H1 (cell line): ENCODE measurements at regions not wholly inside any gene's neighbourhood (a gene's known extent, or its start where the extent isn't known, plus 50 kb on each side); places are given as distances from the start of the nearest gene placed in this dataset.

Source experiments
- CTCF ChIA-PET: fragments of 300-600 bp; sonication (Branson Sonifier 250); formaldehyde crosslinking; loops from one replicate; lab custom pipeline; 2021; ENCODE audit not compliant: partially characterized antibody; lab: Charles Lee
- POLR2A ChIA-PET: fragments of 300-600 bp; sonication (Branson Sonifier 250); formaldehyde crosslinking; loops from one replicate; lab custom pipeline; 2021; ENCODE audit warnings: inconsistent platforms; ENCODE audit not compliant: partially characterized antibody; lab: Charles Lee
- DNase-seq, 2 experiments: peaks; one replicate each; pipeline versions ENCODE4 v3.0.0 to v3.0.0-alpha.2; 2010 to 2022; ENCODE audit warnings: low spot score in 2 of 2, low read depth in 1 of 2, mixed read lengths in 1 of 2
- FAIRE-seq: peaks from 2 replicates; lab custom pipeline; 2011; peaks lifted over from hg19 to GRCh38; lab: Jason Lieb, UNC
- H2AFZ ChIP-seq: 2 replicates; pipeline ENCODE4 v1.8.1; 2012; ENCODE audit warnings: low read length, inconsistent platforms
- H2AK5ac ChIP-seq: 2 replicates; pipeline ENCODE4 v1.6.1; 2013; ENCODE audit warnings: low read depth, low read length
- H2BK120ac ChIP-seq: replicated peaks from 2 replicates; pipeline ENCODE3; 2013; ENCODE audit warnings: low read depth, low read length, inconsistent platforms
- H2BK12ac ChIP-seq: 2 replicates; pipeline ENCODE4 v1.6.1; 2013; ENCODE audit warnings: low read depth, low read length
- H2BK15ac ChIP-seq: 2 replicates; pipeline ENCODE4 v1.6.1; 2013; ENCODE audit warnings: low read length
- H2BK20ac ChIP-seq: 2 replicates; pipeline ENCODE4 v1.6.1; 2013; ENCODE audit warnings: low read length
- H2BK5ac ChIP-seq: 2 replicates; pipeline ENCODE4 v1.6.1; 2013; ENCODE audit warnings: low read depth, low read length
- H3K14ac ChIP-seq: 2 replicates; pipeline ENCODE4 v1.6.1; 2013; ENCODE audit warnings: inconsistent platforms; ENCODE audit not compliant: insufficient read length
- H3K18ac ChIP-seq: 2 replicates; pipeline ENCODE4 v1.6.1; 2013; ENCODE audit warnings: low read length; ENCODE audit errors: extremely low read depth
- H3K23ac ChIP-seq: 2 replicates; pipeline ENCODE4 v1.6.1; 2013; ENCODE audit warnings: inconsistent platforms; ENCODE audit not compliant: insufficient read length
- H3K23me2 ChIP-seq: 2 replicates; pipeline ENCODE4 v1.6.1; 2013; ENCODE audit warnings: low read depth, low read length
- H3K27ac ChIP-seq: 2 replicates; pipeline ENCODE4 v1.6.1; 2011; ENCODE audit warnings: low read depth, low read length, inconsistent platforms
- H3K27me3 ChIP-seq, 4 experiments: replicated peaks in 1 of 4; 1 replicate in 1 of 4; 2 replicates in 3 of 4; pipeline versions ENCODE4 v1.6.1 to v1.8.1; 2011 to 2013; ENCODE audit warnings: low read length in 3 of 4, mild to moderate bottlenecking in 3 of 4, inconsistent platforms in 2 of 4, mixed read lengths in 2 of 4, moderate library complexity in 1 of 4; ENCODE audit not compliant: control insufficient read depth in 3 of 4, insufficient read depth in 3 of 4; ENCODE audit errors: extremely low read depth in 1 of 4
- H3K36me3 ChIP-seq, 4 experiments: 2 replicates each; pipeline versions ENCODE4 v1.6.1 to v1.8.1; 2011 to 2013; ENCODE audit warnings: mild to moderate bottlenecking in 4 of 4, low read length in 3 of 4, moderate library complexity in 2 of 4, control low read depth in 1 of 4, inconsistent platforms in 1 of 4; ENCODE audit not compliant: insufficient read depth in 4 of 4, control insufficient read depth in 2 of 4
- H3K4ac ChIP-seq: replicated peaks from 2 replicates; pipeline ENCODE3; 2013; ENCODE audit warnings: low read length, low read depth, mixed read lengths, inconsistent platforms; ENCODE audit not compliant: insufficient read length
- H3K4me1 ChIP-seq, 4 experiments: replicated peaks in 1 of 4; 1 replicate in 1 of 4; 2 replicates in 3 of 4; pipeline versions ENCODE4 v1.6.1 to v1.8.1; 2011 to 2013; ENCODE audit warnings: low read length in 3 of 4, inconsistent platforms in 2 of 4, mixed read lengths in 1 of 4; ENCODE audit not compliant: insufficient read depth in 4 of 4, control insufficient read depth in 3 of 4
- H3K4me2 ChIP-seq, 2 experiments: 2 replicates each; pipeline versions ENCODE4 v1.6.1 to v1.8.1; 2011 to 2013; ENCODE audit warnings: low read depth in 2 of 2, low read length in 2 of 2, control low read depth in 1 of 2, inconsistent platforms in 1 of 2, mild to moderate bottlenecking in 1 of 2; ENCODE audit not compliant: insufficient read depth in 1 of 2
- H3K4me3 ChIP-seq, 4 experiments: fragments of 200-600, 300-600 bp in 1 of 4; sonication (generic), shearing (Covaris generic), sonication (Bioruptor Twin) in 1 of 4; 2 replicates each; pipeline versions ENCODE4 v1.5.1 to v1.8.1; 2011 to 2016; ENCODE audit warnings: low read length in 4 of 4, low read depth in 3 of 4, control low read depth in 2 of 4, inconsistent platforms in 2 of 4, mild to moderate bottlenecking in 2 of 4, mixed read lengths in 1 of 4, moderate library complexity in 1 of 4; ENCODE audit not compliant: insufficient read depth in 2 of 4; ENCODE audit errors: extremely low read depth in 1 of 4
- H3K56ac ChIP-seq: replicated peaks from 2 replicates; pipeline ENCODE3; 2013; ENCODE audit warnings: low read depth, mild to moderate bottlenecking, mixed read lengths, low read length, inconsistent platforms; ENCODE audit not compliant: insufficient read length
- H3K79me1 ChIP-seq: 2 replicates; pipeline ENCODE4 v1.6.1; 2013; ENCODE audit warnings: low read depth, low read length, control low read depth
- H3K79me2 ChIP-seq, 2 experiments: 2 replicates each; pipeline versions ENCODE4 v1.6.1 to v1.8.1; 2012 to 2013; ENCODE audit warnings: low read length in 2 of 2, mild to moderate bottlenecking in 2 of 2, inconsistent platforms in 1 of 2; ENCODE audit not compliant: insufficient read depth in 2 of 2, control insufficient read depth in 1 of 2
- H3K9ac ChIP-seq, 4 experiments: replicated peaks in 1 of 4; 1 replicate in 1 of 4; 2 replicates in 3 of 4; pipeline versions ENCODE4 v1.6.1 to v1.8.1; 2011 to 2013; ENCODE audit warnings: low read depth in 3 of 4, low read length in 3 of 4, control low read depth in 2 of 4, mild to moderate bottlenecking in 2 of 4, moderate library complexity in 2 of 4, inconsistent platforms in 1 of 4; ENCODE audit errors: extremely low read depth in 1 of 4
- H3K9me3 ChIP-seq, 2 experiments: 2 replicates each; pipeline versions ENCODE4 v1.6.1 to v1.8.1; 2012 to 2013; ENCODE audit warnings: mild to moderate bottlenecking in 2 of 2, moderate library complexity in 2 of 2, control low read depth in 1 of 2, inconsistent platforms in 1 of 2, low read depth in 1 of 2, low read length in 1 of 2, mixed read lengths in 1 of 2; ENCODE audit not compliant: insufficient read depth in 2 of 2
- H4K20me1 ChIP-seq, 2 experiments: replicated peaks in 1 of 2; 2 replicates each; pipeline versions ENCODE3 to v1.8.1; 2011 to 2013; ENCODE audit warnings: inconsistent platforms in 2 of 2, low read length in 2 of 2, mild to moderate bottlenecking in 1 of 2; ENCODE audit not compliant: insufficient read depth in 2 of 2, control insufficient read depth in 1 of 2
- H4K5ac ChIP-seq: 2 replicates; pipeline ENCODE4 v1.6.1; 2013; ENCODE audit warnings: low read length, low read depth, mixed read lengths, inconsistent platforms; ENCODE audit not compliant: insufficient read length
- H4K8ac ChIP-seq: 2 replicates; pipeline ENCODE4 v1.8.0; 2013; ENCODE audit warnings: mild to moderate bottlenecking, moderate library complexity, low read length, inconsistent platforms; ENCODE audit not compliant: insufficient read depth; ENCODE audit errors: extremely low read depth
- H4K91ac ChIP-seq: replicated peaks from 2 replicates; pipeline ENCODE3; 2013; ENCODE audit warnings: low read length, mixed read lengths, inconsistent platforms; ENCODE audit not compliant: insufficient read length
- BACH1 ChIP-seq: IDR thresholded peaks from 2 replicates; pipeline ENCODE4 v1.6.1; 2012; ENCODE audit warnings: low read length, improper control_type of control experiment
- BCL11A ChIP-seq, 2 experiments: IDR thresholded peaks; one replicate each; pipeline ENCODE4 v1.6.1; 2011; ENCODE audit warnings: low read depth in 2 of 2, low read length in 2 of 2, mild to moderate bottlenecking in 2 of 2
- CBX8 ChIP-seq: fragments of 300-800, 300-1000 bp; sonication (generic); IDR thresholded peaks from 2 replicates; pipeline ENCODE4 v1.7.1; 2016; ENCODE audit warnings: low read depth, low read length, borderline replicate concordance
- CEBPB ChIP-seq: IDR thresholded peaks from 2 replicates; pipeline ENCODE4 v1.6.1; 2012; ENCODE audit warnings: low read depth, low read length
- MAFK ChIP-seq: IDR thresholded peaks from 2 replicates; pipeline ENCODE4 v1.6.1; 2012; ENCODE audit warnings: low read depth, mild to moderate bottlenecking, improper control_type of control experiment, low read length
- NRF1 ChIP-seq: IDR thresholded peaks from 2 replicates; pipeline ENCODE4 v1.6.1; 2011; ENCODE audit warnings: mild to moderate bottlenecking, low read depth, low read length, improper control_type of control experiment
- RFX5 ChIP-seq: IDR thresholded peaks from 2 replicates; pipeline ENCODE4 v1.6.1; 2011; ENCODE audit warnings: low read depth, low read length, improper control_type of control experiment, borderline replicate concordance
- SAP30 ChIP-seq: fragments of 300-600 bp; sonication (generic); IDR thresholded peaks from 2 replicates; pipeline ENCODE4 v1.7.1; 2012; ENCODE audit warnings: low read length, moderate library complexity, mild to moderate bottlenecking, inconsistent platforms; ENCODE audit not compliant: insufficient read depth, insufficient replicate concordance
- SIN3A ChIP-seq, 2 experiments: IDR thresholded peaks in 1 of 2; conservative IDR thresholded peaks in 1 of 2; 2 replicates each; pipeline ENCODE4 v1.6.1; 2011 to 2012; ENCODE audit warnings: low read length in 2 of 2, improper control_type of control experiment in 1 of 2, low read depth in 1 of 2, mild to moderate bottlenecking in 1 of 2
- SP4 ChIP-seq: IDR thresholded peaks from 2 replicates; pipeline ENCODE4 v1.6.1; 2012; ENCODE audit warnings: low read length, inconsistent platforms
- SUZ12 ChIP-seq: fragments of 200-600 bp; sonication (generic); IDR thresholded peaks from 2 replicates; pipeline ENCODE4 v1.6.1; 2012; ENCODE audit warnings: mild to moderate bottlenecking, inconsistent platforms, low read length, moderate library complexity, mixed read lengths
- TAF1 ChIP-seq: IDR thresholded peaks from 2 replicates; pipeline ENCODE4 v1.6.1; 2011; ENCODE audit warnings: mild to moderate bottlenecking, low read depth, low read length
- TAF7 ChIP-seq: optimal IDR thresholded peaks from 2 replicates; pipeline ENCODE3; 2011; ENCODE audit warnings: low read depth, mild to moderate bottlenecking, inconsistent platforms, low read length, moderate library complexity, borderline replicate concordance
- TF ChIP-seq, protein P1 (sequence below): IDR thresholded peaks from 2 replicates; pipeline ENCODE4 v1.6.1; 2011; ENCODE audit warnings: low read length, improper control_type of control experiment

DNA sequence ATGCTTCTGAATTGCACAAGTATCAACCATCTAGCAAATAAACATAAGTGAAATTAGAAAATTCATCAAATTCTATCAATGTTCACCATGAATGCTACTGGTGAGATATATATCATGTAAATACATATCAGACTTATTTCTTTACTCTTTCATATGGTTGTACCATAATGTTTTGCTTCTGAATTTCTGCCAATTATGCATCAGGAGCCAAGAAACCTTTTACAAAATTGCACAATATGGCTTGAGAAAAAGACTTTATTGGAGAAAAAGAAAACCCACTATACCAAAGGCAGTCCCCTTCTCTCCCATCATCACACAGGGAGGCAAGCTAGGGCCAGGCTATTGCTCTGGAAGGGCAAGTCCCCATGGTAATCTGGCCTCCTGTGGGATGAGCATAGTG, 402.6 kb downstream of the C6orf118 start:
- Histone ChIP-seq H4K91ac (no peak overlapping the region), H3K4me2 (no peak overlapping the region), H2BK15ac (no peak overlapping the region), H3K18ac (no peak overlapping the region), H3K79me1 (no peaks in the 10 kb centered on the region), H2BK12ac (no peak overlapping the region), H3K27me3 (no peaks in the 10 kb centered on the region; a peak in 1 of 7 replicates), H3K23ac (no peak overlapping the region), H3K9me3 (no peaks in the 10 kb centered on the region), H2BK5ac (no peak overlapping the region), H3K23me2 (no peaks in the 10 kb centered on the region), H3K56ac (no peak overlapping the region), H2BK120ac (no peak overlapping the region), H2AFZ (no peak overlapping the region), H4K5ac (no peak overlapping the region), H4K20me1 (no peaks in the 10 kb centered on the region), H3K4me1 (peaks cover 0 to 3% (median 0%) of the 10 kb centered on the region in 4 experiments; a peak in 1 of 7 replicates), H2BK20ac (no peak overlapping the region), H3K4ac (no peak overlapping the region), H2AK5ac (no peak overlapping the region), H3K9ac (no peak overlapping the region), H3K4me3 (no peak overlapping the region), H3K14ac (no peak overlapping the region), H4K8ac (no peak overlapping the region), H3K36me3 (no peaks in the 10 kb centered on the region), H3K27ac (no peak overlapping the region), H3K79me2 (no peaks in the 10 kb centered on the region)
- CTCF ChIA-PET, result interaction anchor here (0.6 to 2.1 kb wide), 2 partner anchors 10 to 1263 kb away, joined by 3 to 7 read pairs; no protein-coding TSS in a partner anchor
- POLR2A ChIA-PET, result no interaction called here
- FAIRE-seq, result no peak
- no peak for DNase-seq
- TF ChIP-seq TAF7 (no peak), SUZ12 (no peak), RFX5 (no peak), SP4 (no peak), MAFK (no peak), CBX8 (no peak), CEBPB (no peak), SAP30 (no peak), TAF1 (no peak), SIN3A (conservative IDR thresholded peaks at IDR 0.05 in 1 of 2, IDR thresholded peaks at IDR 0.05 in 1 of 2; ENCODE audit: low read depth in 1 of 2, low read length in 2 of 2) (no peak), BACH1 (no peak), NRF1 (no peak), BCL11A (IDR thresholded peaks at IDR 0.05; ENCODE audit: low read depth in 2 of 2, low read length in 2 of 2) (no peak)
- TF ChIP-seq, protein P1, sequence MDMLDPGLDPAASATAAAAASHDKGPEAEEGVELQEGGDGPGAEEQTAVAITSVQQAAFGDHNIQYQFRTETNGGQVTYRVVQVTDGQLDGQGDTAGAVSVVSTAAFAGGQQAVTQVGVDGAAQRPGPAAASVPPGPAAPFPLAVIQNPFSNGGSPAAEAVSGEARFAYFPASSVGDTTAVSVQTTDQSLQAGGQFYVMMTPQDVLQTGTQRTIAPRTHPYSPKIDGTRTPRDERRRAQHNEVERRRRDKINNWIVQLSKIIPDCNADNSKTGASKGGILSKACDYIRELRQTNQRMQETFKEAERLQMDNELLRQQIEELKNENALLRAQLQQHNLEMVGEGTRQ, result no peak
